ENCODE measurements at regions not wholly inside any gene's neighbourhood (a gene's known extent, or its start where the extent isn't known, plus 50 kb on each side); places are given as distances from the start of the nearest gene placed in this dataset.

DNA sequence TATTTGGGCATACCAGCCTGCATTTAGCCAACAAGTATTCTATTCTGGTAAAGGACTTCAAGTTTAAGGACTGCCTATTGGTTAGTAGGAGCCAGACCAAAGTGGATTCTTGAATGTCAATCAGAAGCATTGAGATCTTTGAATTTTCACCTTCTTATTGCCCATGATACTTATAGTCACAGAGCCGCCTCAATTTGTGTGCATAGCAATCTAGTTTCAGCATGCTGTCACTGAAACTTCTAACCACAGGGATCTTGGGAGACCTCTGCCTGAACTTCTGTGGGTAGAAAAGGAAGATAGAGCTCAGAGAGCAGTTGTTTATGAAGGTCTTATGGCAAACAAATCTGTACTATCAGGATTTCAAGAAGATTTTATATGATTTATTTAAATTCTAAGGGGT, 501.4 kb upstream of the USP24 start:
- POLR2A ChIA-PET, result no interaction called here
- H3K9me3 Mint-ChIP-seq, result peaks cover 0 to 3% (median 0%) of the 10 kb centered on the region in 3 donors

DNA sequence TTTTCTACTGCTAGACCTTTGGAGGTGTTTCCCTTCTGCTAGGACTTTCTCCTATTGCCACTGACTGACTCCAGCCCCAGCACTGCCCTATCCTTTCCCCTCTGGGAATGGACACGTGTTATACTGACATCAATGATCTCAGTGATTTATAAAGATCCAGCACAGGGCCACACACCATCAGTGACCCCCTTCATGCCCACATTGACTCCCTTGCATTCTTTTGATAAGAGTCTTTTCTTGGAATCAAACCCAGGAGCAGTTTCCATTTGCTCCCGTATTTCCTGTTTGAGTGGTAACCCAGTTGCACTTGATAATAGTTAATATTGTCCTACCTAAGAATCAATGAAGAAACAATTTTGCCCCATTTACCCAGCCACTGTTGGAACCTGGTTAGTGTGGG, 501.0 kb upstream of the USP24 start:
- H3K27ac ChIP-seq (ENCODE audit: low read length), result no peak overlapping the region
- no peak overlapping the region for H3K4me3 ChIP-seq (ENCODE audit: control insufficient read depth in 1 of 2, extremely low read depth in 1 of 2, low read length in 1 of 2)
- H3K27ac Mint-ChIP-seq, result no peak overlapping the region
- DNase-seq (no peak), ATAC-seq (replicated peaks in 1 of 4) (no peak)
- POLR2A ChIA-PET, result no interaction called here
- no peaks in the 10 kb centered on the region for H3K4me1 ChIP-seq (ENCODE audit: control insufficient read depth in 1 of 2, extremely low read depth in 1 of 2, insufficient read depth in 2 of 2, low read length in 2 of 2)
- H3K27me3 Mint-ChIP-seq, result peaks cover 2 to 8% of the 10 kb centered on the region in 2 donors
- H3K36me3 ChIP-seq (ENCODE audit: control insufficient read depth in 2 of 2, extremely low read depth in 1 of 2, insufficient read depth in 1 of 2, low read length in 1 of 2), result no peaks in the 10 kb centered on the region
- peaks cover 0 to 3% (median 0%) of the 10 kb centered on the region in 3 donors for H3K9me3 Mint-ChIP-seq
- 60% methylated on average over 1 of the region's 2 CpGs for WGBS (ENCODE audit: insufficient coverage)
- no peaks in the 10 kb centered on the region for H3K36me3 Mint-ChIP-seq
- CTCF ChIA-PET, result no interaction called here
- no peaks in the 10 kb centered on the region for H3K4me1 Mint-ChIP-seq
- no peaks in the 10 kb centered on the region for H3K9me3 ChIP-seq
- H3K27me3 ChIP-seq (replicated peaks in 1 of 2; ENCODE audit: control insufficient read depth in 2 of 2, extremely low read depth in 1 of 2, insufficient read depth in 2 of 2, low read length in 1 of 2), result peaks cover 0 to 2% of the 10 kb centered on the region in 2 experiments
- no peak overlapping the region for H3K4me3 Mint-ChIP-seq

More for the DNA sequence above, 501.4 kb upstream of the USP24 start:
- H3K27me3 ChIP-seq (replicated peaks in 1 of 2; ENCODE audit: control insufficient read depth in 2 of 2, extremely low read depth in 1 of 2, insufficient read depth in 2 of 2, low read length in 1 of 2), result peaks cover 0 to 2% of the 10 kb centered on the region in 2 experiments
- no CpG with 5 or more reads among the region's 1 CpG for WGBS (ENCODE audit: insufficient coverage)
- no peaks in the 10 kb centered on the region for H3K4me1 Mint-ChIP-seq
- H3K27ac ChIP-seq (ENCODE audit: low read length), result no peak overlapping the region
- no peaks in the 10 kb centered on the region for H3K36me3 ChIP-seq (ENCODE audit: control insufficient read depth in 2 of 2, extremely low read depth in 1 of 2, insufficient read depth in 1 of 2, low read length in 1 of 2)
- no peak overlapping the region for H3K27ac Mint-ChIP-seq
- ATAC-seq (replicated peaks in 1 of 4), result no peak
- no peak overlapping the region for H3K4me3 Mint-ChIP-seq
- no peak overlapping the region for H3K4me3 ChIP-seq (ENCODE audit: control insufficient read depth in 1 of 2, extremely low read depth in 1 of 2, low read length in 1 of 2)
- H3K9me3 ChIP-seq, result no peaks in the 10 kb centered on the region
- peaks cover 2 to 8% of the 10 kb centered on the region in 2 donors for H3K27me3 Mint-ChIP-seq
- H3K4me1 ChIP-seq (ENCODE audit: control insufficient read depth in 1 of 2, extremely low read depth in 1 of 2, insufficient read depth in 2 of 2, low read length in 2 of 2), result no peaks in the 10 kb centered on the region
- H3K36me3 Mint-ChIP-seq, result no peaks in the 10 kb centered on the region
- DNase-seq, result no peak
- CTCF ChIA-PET, result no interaction called here

DNA sequence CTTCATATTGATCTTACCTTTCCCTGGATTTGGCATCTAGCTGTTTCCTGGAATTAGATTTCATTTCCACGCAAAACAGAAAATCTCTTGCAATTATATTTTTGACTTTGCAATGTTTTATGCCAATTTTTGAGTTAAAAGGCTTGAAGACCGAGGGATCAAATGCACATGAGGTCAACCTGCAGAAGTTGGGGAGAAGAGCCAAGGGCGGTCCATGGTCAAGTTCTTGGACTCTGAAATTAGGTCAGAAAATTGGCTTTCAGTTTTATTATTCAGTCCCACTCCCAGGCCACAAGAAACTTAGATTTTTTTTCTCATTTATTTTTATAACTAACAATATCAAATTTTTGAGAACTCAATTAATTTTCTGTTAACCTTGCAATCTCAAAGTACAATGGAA, 499.1 kb upstream of the USP24 start:
- Histone ChIP-seq H3K4me1 (ENCODE audit: control insufficient read depth in 1 of 2, extremely low read depth in 1 of 2, insufficient read depth in 2 of 2, low read length in 2 of 2) (no peaks in the 10 kb centered on the region), H3K4me3 (ENCODE audit: control insufficient read depth in 1 of 2, extremely low read depth in 1 of 2, low read length in 1 of 2) (no peak overlapping the region), H3K27me3 (replicated peaks in 1 of 2; ENCODE audit: control insufficient read depth in 2 of 2, extremely low read depth in 1 of 2, insufficient read depth in 2 of 2, low read length in 1 of 2) (peaks cover 0 to 2% of the 10 kb centered on the region in 2 experiments), H3K9me3 (no peaks in the 10 kb centered on the region), H3K36me3 (ENCODE audit: control insufficient read depth in 2 of 2, extremely low read depth in 1 of 2, insufficient read depth in 1 of 2, low read length in 1 of 2) (no peaks in the 10 kb centered on the region), H3K27ac (ENCODE audit: low read length) (no peak overlapping the region)
- Mint-ChIP-seq H3K9me3 (peaks cover 0 to 7% (median 0%) of the 10 kb centered on the region in 3 donors), H3K4me3 (no peak overlapping the region), H3K27me3 (peaks cover 2 to 12% of the 10 kb centered on the region in 2 donors), H3K4me1 (no peaks in the 10 kb centered on the region), H3K27ac (no peak overlapping the region), H3K36me3 (no peaks in the 10 kb centered on the region)
- DNase-seq (no peak), ATAC-seq (replicated peaks in 1 of 4) (no peak)
- ChIA-PET POLR2A (no interaction called here), CTCF (no interaction called here)
- 92% methylated on average over 2 of the region's 3 CpGs for WGBS (ENCODE audit: insufficient coverage)

DNA sequence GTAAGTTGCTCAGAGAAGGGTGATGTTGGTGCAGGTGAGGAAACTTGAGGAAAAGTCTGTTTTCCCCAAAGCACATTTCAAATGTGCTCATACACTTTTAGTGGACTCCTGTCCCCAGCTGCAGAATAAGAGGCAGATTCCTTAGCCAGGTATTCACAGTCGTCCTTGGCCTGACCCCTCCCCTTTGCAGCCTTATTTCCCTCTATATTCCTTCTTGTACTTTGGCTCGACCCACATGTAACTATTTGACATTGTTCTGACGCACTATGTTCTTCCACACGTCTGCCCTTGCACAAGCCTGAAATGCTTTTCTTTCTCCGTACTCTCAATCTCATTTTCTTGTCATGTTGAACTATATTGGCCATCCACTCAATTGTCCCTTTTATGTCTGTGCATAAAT, 498.4 kb upstream of the USP24 start:
- DNase-seq (no peak), ATAC-seq (replicated peaks in 1 of 4) (no peak)
- Mint-ChIP-seq H3K4me1 (no peaks in the 10 kb centered on the region), H3K4me3 (no peak overlapping the region), H3K27me3 (peaks cover 2 to 12% of the 10 kb centered on the region in 2 donors), H3K9me3 (peaks cover 0 to 7% (median 0%) of the 10 kb centered on the region in 3 donors), H3K36me3 (no peaks in the 10 kb centered on the region), H3K27ac (no peak overlapping the region)
- H3K36me3 ChIP-seq (ENCODE audit: control insufficient read depth in 2 of 2, extremely low read depth in 1 of 2, insufficient read depth in 1 of 2, low read length in 1 of 2), result no peaks in the 10 kb centered on the region
- WGBS (ENCODE audit: insufficient coverage), result 69% methylated on average over 4 of the region's 5 CpGs
- no peak overlapping the region for H3K4me3 ChIP-seq (ENCODE audit: control insufficient read depth in 1 of 2, extremely low read depth in 1 of 2, low read length in 1 of 2)
- no peaks in the 10 kb centered on the region for H3K4me1 ChIP-seq (ENCODE audit: control insufficient read depth in 1 of 2, extremely low read depth in 1 of 2, insufficient read depth in 2 of 2, low read length in 2 of 2)
- ChIA-PET CTCF (no interaction called here), POLR2A (no interaction called here)
- H3K27ac ChIP-seq (ENCODE audit: low read length), result no peak overlapping the region
- H3K27me3 ChIP-seq (replicated peaks in 1 of 2; ENCODE audit: control insufficient read depth in 2 of 2, extremely low read depth in 1 of 2, insufficient read depth in 2 of 2, low read length in 1 of 2), result peaks cover 0 to 2% of the 10 kb centered on the region in 2 experiments
- no peaks in the 10 kb centered on the region for H3K9me3 ChIP-seq

DNA sequence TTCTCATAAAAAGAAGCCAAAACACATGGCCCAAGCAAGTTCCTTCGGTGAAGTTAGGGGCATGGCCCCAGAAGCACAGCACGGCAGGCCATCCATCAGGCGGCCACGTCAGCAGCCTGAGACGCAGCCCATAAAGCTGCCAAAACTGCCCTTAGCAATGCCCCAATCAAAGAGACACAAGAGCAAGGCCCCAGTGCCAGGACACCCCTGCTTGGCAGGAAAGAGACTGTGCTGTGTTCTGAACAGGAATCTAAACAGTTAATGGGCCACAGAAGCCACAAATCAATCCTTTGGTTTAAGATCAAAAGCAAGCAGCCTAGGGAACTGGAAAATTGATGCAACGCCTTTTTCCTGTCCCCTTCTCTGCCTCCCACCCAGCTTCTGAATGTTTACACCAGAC, 497.0 kb upstream of the USP24 start:
- H3K27me3 Mint-ChIP-seq, result peaks cover 0 to 4% of the 10 kb centered on the region in 2 donors
- ATAC-seq (replicated peaks in 1 of 4), result no peak
- H3K4me3 Mint-ChIP-seq, result no peak overlapping the region
- H3K9me3 Mint-ChIP-seq, result peaks cover 0 to 4% (median 0%) of the 10 kb centered on the region in 3 donors
- ChIA-PET CTCF (no interaction called here), POLR2A (no interaction called here)
- Histone ChIP-seq H3K4me3 (ENCODE audit: control insufficient read depth in 1 of 2, extremely low read depth in 1 of 2, low read length in 1 of 2) (no peak overlapping the region), H3K9me3 (no peaks in the 10 kb centered on the region), H3K27ac (ENCODE audit: low read length) (no peak overlapping the region), H3K4me1 (ENCODE audit: control insufficient read depth in 1 of 2, extremely low read depth in 1 of 2, insufficient read depth in 2 of 2, low read length in 2 of 2) (no peaks in the 10 kb centered on the region), H3K27me3 (replicated peaks in 1 of 2; ENCODE audit: control insufficient read depth in 2 of 2, extremely low read depth in 1 of 2, insufficient read depth in 2 of 2, low read length in 1 of 2) (peaks cover 0 to 2% of the 10 kb centered on the region in 2 experiments), H3K36me3 (ENCODE audit: control insufficient read depth in 2 of 2, extremely low read depth in 1 of 2, insufficient read depth in 1 of 2, low read length in 1 of 2) (no peaks in the 10 kb centered on the region)
- no peak overlapping the region for H3K27ac Mint-ChIP-seq
- no peaks in the 10 kb centered on the region for H3K4me1 Mint-ChIP-seq
- H3K36me3 Mint-ChIP-seq, result no peaks in the 10 kb centered on the region
- 69% methylated on average over 4 of the region's 6 CpGs for WGBS (ENCODE audit: insufficient coverage)
- no peak for DNase-seq

DNA sequence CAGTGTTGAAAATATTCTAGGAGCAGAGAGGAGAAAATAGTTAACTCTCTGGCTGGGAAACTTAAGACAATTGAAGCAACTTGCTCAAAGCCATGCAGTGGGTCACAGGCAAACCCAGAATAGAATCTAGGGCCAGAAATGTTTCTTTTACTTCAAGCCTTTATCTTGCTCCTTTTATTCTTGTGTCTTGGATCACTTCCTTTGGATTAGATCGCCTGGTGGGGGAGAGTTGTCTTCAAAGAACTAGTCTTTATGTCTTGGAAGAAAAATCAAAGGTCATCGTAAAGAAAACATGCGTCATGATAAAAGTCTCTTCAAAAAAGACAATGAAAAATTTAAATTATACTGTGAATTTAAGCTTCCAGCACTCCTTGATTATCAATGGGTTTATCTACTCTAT, 493.6 kb upstream of the USP24 start:
- no CpG with 5 or more reads among the region's 3 CpGs for WGBS (ENCODE audit: insufficient coverage)
- no peaks in the 10 kb centered on the region for H3K9me3 ChIP-seq
- ChIA-PET CTCF (no interaction called here), POLR2A (no interaction called here)
- H3K9me3 Mint-ChIP-seq, result peaks cover 0 to 4% (median 0%) of the 10 kb centered on the region in 3 donors
- H3K4me1 ChIP-seq (ENCODE audit: control insufficient read depth in 1 of 2, extremely low read depth in 1 of 2, insufficient read depth in 2 of 2, low read length in 2 of 2), result no peaks in the 10 kb centered on the region
- no peak overlapping the region for H3K4me3 ChIP-seq (ENCODE audit: control insufficient read depth in 1 of 2, extremely low read depth in 1 of 2, low read length in 1 of 2)
- no peak overlapping the region for H3K4me3 Mint-ChIP-seq
- no peak overlapping the region for H3K27ac ChIP-seq (ENCODE audit: low read length)
- H3K4me1 Mint-ChIP-seq, result no peaks in the 10 kb centered on the region
- peaks cover 0 to 2% of the 10 kb centered on the region in 2 experiments for H3K27me3 ChIP-seq (replicated peaks in 1 of 2; ENCODE audit: control insufficient read depth in 2 of 2, extremely low read depth in 1 of 2, insufficient read depth in 2 of 2, low read length in 1 of 2)
- peaks cover 0 to 8% of the 10 kb centered on the region in 2 donors for H3K27me3 Mint-ChIP-seq
- ATAC-seq (replicated peaks in 1 of 4) (no peak), DNase-seq (no peak)
- no peaks in the 10 kb centered on the region for H3K36me3 ChIP-seq (ENCODE audit: control insufficient read depth in 2 of 2, extremely low read depth in 1 of 2, insufficient read depth in 1 of 2, low read length in 1 of 2)
- H3K27ac Mint-ChIP-seq, result no peak overlapping the region
- H3K36me3 Mint-ChIP-seq, result no peaks in the 10 kb centered on the region

DNA sequence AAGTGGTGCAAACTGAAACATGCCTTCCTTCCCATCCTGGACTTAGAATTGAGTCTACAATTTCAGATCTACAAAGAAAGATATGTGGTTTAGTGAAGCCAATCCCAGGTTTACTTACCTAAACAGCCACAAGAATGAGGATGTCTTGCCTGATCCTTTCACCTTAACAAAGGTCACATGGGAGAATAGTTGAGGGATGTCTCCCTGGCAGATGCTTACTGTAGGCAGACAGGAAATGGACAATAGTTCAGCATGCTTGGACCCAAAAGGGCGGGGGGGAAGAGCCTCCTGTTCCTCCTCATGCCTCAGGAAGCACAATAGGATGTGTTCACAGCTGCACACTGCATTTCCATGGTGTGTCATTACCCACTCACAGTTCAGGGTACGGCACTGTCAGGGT, 492.7 kb upstream of the USP24 start:
- Histone ChIP-seq H3K4me3 (ENCODE audit: control insufficient read depth in 1 of 2, extremely low read depth in 1 of 2, low read length in 1 of 2) (no peak overlapping the region), H3K9me3 (no peaks in the 10 kb centered on the region), H3K27me3 (replicated peaks in 1 of 2; ENCODE audit: control insufficient read depth in 2 of 2, extremely low read depth in 1 of 2, insufficient read depth in 2 of 2, low read length in 1 of 2) (peaks cover 0 to 2% of the 10 kb centered on the region in 2 experiments), H3K27ac (ENCODE audit: low read length) (no peak overlapping the region), H3K36me3 (ENCODE audit: control insufficient read depth in 2 of 2, extremely low read depth in 1 of 2, insufficient read depth in 1 of 2, low read length in 1 of 2) (no peaks in the 10 kb centered on the region), H3K4me1 (ENCODE audit: control insufficient read depth in 1 of 2, extremely low read depth in 1 of 2, insufficient read depth in 2 of 2, low read length in 2 of 2) (no peaks in the 10 kb centered on the region)
- no peaks in the 10 kb centered on the region for H3K36me3 Mint-ChIP-seq
- H3K9me3 Mint-ChIP-seq, result peaks cover 0 to 4% (median 0%) of the 10 kb centered on the region in 3 donors
- 50% methylated on average over 1 of the region's 2 CpGs for WGBS (ENCODE audit: insufficient coverage)
- POLR2A ChIA-PET, result no interaction called here
- H3K27me3 Mint-ChIP-seq, result peaks cover 0 to 10% of the 10 kb centered on the region in 2 donors
- no peak overlapping the region for H3K4me3 Mint-ChIP-seq
- no peaks in the 10 kb centered on the region for H3K4me1 Mint-ChIP-seq
- no peak overlapping the region for H3K27ac Mint-ChIP-seq
- no peak for DNase-seq
- ATAC-seq (replicated peaks in 1 of 4), result no peak
- CTCF ChIA-PET, result no interaction called here
